ENCODE measurements at regions not wholly inside any gene's neighbourhood (a gene's known extent, or its start where the extent isn't known, plus 50 kb on each side); places are given as distances from the start of the nearest gene placed in this dataset.
A peak's percentile ranks its signal among the peaks of the same experiment; 100 is the strongest.

DNA sequence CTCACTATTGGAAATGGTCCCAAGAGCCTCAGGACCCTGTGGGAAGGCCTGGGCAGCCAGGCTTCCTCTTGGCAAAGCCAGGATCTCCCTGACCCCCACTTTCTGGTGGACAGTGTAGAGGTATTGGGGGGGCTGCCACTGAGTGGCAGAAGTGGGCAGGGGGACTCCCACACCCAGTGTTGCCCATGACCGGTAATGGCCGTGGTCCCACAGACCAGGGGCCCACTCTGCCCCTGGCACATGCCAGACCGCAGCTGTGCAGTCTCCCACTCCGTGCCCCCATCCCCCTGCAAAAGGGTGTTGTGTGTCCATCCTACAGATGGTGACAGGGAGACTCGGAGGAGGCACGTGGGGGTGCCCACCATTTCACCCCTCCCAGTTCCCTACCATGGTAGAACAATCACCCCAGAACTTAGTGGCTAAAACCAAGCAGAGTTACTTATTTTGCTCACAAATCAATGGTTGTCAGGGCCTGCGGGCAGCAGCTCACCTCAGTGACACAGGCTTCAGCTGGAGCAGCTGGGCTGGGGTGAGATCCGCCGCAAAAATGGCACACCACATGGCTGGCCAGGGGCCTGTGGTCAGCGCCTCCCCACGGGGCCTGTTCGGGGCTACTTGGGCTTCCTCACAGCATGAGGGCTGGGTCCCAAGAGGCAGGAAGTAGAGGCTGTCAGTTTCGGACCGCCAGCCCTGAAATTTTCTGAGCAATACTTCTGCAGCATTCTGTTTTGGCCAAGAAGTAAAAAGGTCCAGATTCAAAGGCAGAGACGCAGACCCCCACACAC lies 59.0 kb upstream of the ZNF469 start:
- DNase-seq: no peak

DNA sequence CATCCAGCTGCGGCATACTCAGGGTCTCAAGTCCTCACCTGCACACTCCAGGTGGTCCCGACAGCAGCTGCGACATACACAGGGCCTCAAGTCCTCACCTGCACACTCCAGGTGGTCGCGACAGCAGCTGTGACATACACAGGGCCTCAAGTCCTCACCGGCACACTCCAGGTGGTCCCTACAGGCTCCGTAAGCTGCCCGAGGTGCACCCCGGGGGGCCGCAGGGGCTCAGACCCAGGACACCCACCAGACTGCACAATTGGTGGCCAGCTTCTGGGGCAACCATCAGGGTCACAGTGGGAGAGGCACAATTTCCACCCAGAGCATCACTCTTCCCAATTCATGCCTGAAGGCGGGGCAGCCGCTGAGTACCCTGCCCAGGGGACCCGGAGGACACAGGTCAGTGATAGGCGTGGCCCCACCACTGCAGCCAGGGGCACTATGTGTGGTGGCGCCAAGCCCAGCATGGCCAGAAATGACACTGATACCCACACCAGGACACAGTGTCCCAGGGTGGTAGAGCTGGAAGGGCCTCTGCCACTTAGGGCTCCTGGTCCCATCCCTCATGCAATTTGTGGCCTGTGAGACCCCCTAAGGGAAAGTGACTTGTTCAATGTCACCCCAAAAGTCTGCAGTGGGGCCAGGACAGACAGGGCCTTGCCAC lies 57.5 kb upstream of the ZNF469 start:
- no peak for DNase-seq

DNA sequence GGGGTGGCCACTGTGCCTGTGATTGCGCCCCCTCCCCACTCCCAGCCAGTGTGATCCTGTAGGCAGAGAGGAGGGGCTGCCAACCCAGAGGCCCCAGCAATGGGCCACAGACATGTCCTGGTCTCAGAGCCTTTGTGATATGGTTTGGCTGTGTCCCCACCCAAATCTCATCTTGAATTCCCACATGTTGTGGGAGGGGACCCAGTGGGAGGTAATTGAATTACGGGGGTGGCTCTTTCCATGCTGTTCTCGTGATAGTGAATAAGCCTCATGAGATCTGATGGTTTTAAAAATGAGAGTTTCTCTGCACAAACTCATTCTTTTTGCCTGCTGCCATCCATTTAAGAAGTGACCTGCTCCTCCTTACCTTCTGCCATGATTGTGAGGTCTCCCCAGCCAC lies 56.8 kb upstream of the ZNF469 start:
- DNase-seq: no peak

DNA sequence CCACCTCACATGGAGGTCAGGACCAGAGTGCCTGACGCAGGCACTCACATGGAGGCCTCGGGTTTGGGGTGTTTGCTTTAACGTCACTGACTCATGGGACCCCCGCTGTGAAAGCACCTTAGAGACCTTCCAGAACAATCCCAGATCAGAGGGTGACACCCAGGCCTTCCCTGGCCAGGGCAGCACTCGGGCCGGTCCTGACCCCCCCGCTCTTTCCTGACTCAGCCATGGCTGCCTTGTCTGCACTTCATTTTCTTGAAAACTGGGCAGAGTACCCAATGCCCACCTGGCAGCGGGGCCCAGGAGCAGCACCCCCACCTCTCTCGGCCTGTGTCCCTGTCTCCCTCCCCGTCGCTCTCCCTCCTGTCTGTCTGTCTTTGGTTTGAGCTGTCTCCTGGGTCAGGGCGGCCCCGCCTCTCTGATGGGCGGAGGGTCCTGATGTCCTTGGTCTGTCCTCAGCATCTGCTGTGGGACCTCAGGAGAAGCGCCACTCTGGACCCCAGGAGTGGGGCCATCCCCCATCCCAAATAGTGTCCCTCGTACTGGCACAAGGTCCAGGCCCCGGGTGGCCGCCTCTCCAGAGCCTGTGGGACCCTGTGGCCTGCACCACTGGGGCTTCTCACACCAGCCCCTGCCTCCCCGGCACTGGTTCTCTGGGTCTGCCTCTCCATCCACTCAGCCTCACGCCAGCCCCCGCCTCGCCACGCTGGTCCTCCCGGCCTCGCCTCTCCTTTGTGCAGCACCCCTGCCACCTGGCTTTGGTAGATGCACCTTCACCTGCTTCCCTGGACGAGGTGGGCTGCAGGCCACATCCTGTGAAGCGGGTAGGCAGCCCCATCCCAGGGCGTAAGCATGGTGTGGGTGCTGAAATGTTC lies 55.9 kb upstream of the ZNF469 start:
- no peak for DNase-seq

DNA sequence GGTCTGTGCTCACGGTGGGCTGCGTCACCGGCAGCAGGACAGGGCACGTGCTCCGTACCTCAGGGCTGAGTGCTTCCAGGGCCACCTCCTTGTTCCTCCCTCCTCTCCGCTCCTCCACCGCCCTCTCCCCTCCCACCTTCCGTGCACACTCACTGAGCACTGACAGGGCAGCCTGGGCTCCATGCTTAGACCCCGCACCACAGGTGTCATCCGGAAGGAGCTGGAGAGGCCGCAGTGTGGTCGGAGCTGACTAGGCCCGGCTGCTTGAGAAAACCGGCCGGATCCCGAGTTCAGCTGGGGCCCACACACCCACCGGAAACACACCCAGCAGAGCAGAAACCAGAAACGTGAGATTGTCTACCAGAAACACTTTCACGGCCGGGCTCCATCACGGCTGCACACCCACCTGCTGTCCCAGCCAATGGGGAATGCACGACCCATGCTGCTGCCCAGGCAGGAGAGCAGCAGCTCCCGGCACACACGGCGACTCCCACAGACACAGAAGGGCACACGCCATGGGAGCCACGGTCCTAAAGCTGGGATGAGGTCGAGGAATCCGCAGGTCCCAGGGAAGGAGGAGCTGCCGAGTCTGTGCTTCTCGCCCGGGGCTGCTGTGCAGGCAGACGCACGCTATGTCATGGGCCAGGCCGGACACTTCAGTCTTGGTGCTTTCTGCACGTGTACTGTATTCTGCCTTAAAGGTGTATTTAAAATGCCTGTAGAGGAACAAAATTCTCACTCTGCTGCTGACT lies 55.0 kb upstream of the ZNF469 start:
- no peak for DNase-seq

DNA sequence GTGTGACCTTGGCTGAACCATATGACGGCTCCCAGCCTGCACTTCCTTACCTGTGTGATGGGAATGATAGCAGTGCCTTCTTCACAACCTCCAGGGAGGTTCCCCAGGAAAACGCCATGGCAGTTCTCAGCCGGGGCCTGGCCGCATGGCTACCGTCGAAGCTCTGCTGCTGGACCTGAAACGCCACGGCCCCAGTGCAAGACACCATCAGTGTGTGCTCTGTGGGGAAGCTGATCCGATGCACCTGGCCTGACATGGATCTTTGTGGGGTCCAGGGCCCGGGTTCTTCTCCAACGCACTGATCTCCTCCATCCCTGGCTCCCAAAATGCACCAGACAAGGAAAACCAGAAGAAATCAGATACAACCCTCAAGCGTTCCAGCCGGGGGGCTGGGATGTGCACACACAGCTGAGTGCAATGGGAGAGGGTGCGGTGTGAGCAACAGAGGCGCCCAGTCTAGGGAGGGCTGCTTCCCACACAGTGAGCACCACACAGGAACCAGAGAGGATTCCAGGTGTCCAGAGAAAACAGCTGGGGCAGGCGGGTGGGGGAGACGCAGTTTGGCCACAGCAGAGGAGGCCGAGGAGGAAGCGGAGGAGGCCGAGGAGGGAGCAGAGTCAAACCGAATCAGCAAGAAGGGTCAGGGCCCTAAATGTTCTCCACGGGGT lies 54.3 kb upstream of the ZNF469 start:
- no peak for DNase-seq

DNA sequence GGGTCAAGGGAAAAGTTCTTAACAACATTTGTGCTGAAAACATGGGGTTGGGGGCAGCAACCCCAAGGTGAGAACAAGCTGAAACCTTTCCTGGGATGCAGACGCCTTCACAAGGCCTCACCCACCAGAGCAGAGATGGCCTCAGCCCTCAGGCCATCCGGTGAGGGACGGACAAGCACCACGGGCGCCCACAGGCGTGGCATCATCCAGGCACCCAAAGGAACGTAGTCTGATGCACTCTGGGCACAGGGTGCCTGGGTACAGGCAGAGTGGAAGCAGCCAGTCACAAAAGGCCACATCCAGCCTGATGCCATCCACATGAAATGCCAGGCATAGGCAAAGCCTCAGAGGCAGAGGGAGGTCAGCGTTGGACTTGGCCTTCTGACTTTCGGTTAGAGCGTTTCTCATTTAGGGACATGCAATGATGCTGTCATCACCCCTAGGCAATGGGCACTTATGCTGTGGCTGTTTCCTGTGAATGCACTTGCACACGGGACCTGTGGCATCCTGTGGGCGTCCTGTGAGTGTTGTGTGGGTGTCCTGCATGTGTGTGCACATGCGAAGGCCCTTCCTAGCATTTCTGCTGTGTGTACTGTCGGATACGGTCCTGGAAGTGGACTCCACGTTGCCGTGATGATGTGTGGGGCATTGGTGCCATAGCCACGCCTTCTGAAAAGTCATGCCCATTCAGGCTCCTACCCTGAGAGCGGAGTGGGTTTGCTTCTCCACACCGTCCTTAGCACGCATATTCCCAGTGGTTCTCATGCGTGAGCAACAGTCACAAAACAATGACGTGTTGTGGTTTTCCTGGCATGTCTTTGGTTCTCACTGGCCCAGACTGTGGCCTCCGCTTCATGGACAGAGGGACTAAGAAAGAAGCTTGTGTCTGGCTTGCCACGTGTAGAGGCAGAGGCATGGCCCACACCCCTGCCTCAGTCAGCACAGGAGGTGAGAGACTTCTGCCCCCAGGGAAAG lies 52.7 kb upstream of the ZNF469 start:
- DNase-seq: no peak

DNA sequence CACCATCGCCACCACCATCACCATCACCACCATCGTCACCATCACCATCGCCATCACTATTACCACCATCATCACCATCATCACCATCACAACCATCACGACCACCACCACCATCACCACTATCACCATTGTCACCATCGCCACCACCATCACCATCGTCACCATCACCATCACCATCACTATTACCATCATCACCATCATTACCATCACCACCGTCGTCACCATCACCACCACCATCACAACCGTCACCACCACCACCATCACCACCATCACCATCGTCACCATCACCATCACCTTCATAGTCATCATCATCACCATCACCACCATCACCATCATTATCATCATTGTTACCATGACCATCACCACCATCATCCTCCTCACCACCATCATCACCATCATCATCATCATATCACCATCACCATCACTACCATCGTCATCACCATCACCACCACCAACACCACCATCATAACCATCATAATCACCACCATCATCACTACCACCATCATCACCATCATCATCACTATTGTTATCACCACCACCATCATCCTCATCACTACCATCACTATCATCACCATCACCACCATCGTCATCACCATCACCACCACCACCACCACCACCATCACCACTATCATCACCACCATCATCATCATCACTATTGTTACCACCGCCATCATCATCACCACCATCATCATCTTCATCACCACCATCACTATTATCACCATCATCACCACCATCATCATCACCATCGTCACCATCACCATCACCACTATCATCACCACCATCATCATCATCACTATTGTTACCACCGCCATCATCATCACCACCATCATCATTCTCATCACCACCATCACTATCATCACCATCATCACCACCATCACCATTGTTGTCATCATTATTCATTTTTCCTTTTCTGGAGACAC lies 51.5 kb upstream of the ZNF469 start:
- DNase-seq: no peak

DNA sequence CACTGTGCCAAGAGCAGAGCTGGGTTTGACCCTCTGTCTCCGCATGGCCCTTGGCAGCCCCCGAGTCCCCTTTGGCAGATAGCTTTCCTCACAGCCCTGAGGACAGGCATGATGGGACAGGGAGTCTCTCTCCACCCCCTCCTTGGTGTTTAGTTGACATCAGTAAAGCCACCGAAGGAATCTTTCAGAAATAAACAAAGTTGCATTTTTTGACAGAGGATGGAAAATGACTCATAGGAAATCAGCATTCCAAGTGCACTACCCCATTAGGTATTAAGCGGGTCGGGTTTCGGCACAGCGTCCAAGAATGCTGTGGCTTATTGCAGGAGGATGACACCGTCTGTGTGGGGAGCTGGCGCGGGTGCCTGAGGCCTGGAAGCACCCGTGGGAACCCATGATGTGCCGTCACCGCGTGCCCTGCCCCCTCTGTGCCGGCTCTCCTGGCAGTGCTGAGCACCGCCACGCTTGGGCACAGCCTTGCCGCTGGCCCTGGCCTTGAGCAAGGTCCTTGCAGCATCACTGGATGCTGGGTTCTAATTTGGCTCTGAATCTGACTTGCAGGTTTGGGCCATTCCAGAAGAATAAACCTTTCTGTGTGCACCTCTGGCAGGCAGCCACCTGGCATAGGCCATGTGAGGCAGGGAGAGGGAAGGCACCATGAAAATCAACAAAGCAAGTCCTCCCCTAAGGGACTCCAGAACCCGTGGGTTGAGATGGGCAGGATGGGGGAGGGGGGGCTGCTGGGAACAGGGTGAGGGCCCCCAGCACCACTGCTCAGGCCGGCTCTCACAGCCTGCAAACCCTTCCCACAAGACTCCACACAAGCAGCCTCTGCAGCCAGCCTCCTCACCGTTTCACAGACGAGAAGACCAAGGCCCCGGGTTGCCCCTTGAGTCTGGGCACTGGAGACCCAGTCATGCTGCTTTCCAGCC lies 50.5 kb upstream of the ZNF469 start:
- DNase-seq: no peak

DNA sequence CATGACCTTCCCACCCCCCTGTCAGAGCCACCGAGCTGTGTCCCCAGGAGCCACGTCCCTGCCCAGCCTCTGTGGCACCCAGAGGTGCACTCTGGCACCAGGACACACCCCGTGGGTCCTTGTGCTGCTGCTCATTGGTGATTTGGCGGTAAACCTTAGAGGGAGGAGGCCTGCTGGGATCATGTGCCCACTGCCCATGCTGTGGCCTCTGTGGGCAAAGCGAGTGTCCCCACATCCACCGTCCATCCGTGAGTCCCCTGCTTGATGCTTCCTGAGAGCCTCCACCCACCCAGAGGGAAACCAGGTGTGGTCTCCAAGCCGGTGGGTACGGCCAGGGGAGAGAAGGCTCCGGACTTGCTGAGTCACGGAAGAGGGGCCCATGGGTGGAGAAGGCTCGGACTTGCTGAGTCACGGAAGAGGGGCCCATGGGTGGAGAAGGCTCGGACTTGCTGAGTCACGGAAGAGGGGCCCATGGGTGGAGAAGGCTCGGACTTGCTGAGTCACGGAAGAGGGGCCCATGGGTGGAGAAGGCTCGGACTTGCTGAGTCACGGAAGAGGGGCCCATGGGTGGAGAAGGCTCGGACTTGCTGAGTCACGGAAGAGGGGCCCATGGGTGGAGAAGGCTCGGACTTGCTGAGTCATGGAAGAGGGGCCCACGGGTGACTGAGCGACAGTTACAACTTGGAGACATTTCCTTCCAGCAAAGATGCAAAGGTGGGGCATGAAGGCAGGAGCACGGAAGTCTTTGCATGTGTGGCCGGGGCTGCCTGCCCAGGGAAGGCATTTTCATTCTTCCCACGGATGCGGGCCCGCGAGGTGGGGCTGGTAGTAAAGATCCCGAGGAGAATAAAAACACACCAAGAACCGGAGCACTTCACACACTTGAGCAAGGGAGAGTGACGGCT lies 49.6 kb upstream of the ZNF469 start:
- peak; percentile 6 to 35 (median 25) for DNase-seq
